Aorta (tissue), 5 donors: ENCODE measurements at regions not wholly inside any gene's neighbourhood (a gene's known extent, or its start where the extent isn't known, plus 50 kb on each side); places are given as distances from the start of the nearest gene placed in this dataset.

Source experiments
- ATAC-seq: fragments of 200-7000 bp; cut with Tn5 transposase; one replicate; pipeline ENCODE4 v1.9.1; 2022; ENCODE audit warnings: moderate library complexity; ENCODE audit not compliant: low FRiP score
- DNase-seq, 2 donors: peaks; one replicate each; pipeline ENCODE4 v3.0.0-alpha.2; 2020
- H3K27ac ChIP-seq, 2 donors: one replicate each; pipeline ENCODE4 v1.5.1; 2013; ENCODE audit warnings: low read length in 2 of 2, mild to moderate bottlenecking in 2 of 2, moderate library complexity in 2 of 2, control low read depth in 1 of 2, inconsistent platforms in 1 of 2, low read depth in 1 of 2
- H3K27me3 ChIP-seq, 2 donors: one replicate each; pipeline ENCODE4 v1.6.1; 2013; ENCODE audit warnings: control low read depth in 1 of 2, low read length in 1 of 2, mild to moderate bottlenecking in 1 of 2, moderate library complexity in 1 of 2; ENCODE audit not compliant: insufficient read depth in 2 of 2, control insufficient read depth in 1 of 2
- H3K36me3 ChIP-seq, 2 donors: one replicate each; pipeline ENCODE4 v1.6.1; 2013; ENCODE audit warnings: control low read depth in 1 of 2, low read length in 1 of 2, mild to moderate bottlenecking in 1 of 2; ENCODE audit not compliant: insufficient read depth in 2 of 2, control insufficient read depth in 1 of 2
- H3K4me1 ChIP-seq, 2 donors: one replicate each; pipeline ENCODE4 v1.6.1; 2013; ENCODE audit warnings: low read length in 2 of 2, control low read depth in 1 of 2, mild to moderate bottlenecking in 1 of 2, moderate library complexity in 1 of 2; ENCODE audit not compliant: insufficient read depth in 2 of 2, control insufficient read depth in 1 of 2
- H3K4me3 ChIP-seq, 2 donors: one replicate each; pipeline ENCODE4 v1.5.1; 2013; ENCODE audit warnings: low read length in 2 of 2, control low read depth in 1 of 2, mild to moderate bottlenecking in 1 of 2
- H3K9me3 ChIP-seq: one replicate; pipeline ENCODE4 v1.6.1; 2013; ENCODE audit warnings: mild to moderate bottlenecking, low read length; ENCODE audit not compliant: control insufficient read depth
- WGBS, 2 donors: extraction: QIAGEN DNeasy Blood & Tissue Kit; methylation state at CpG; one replicate each; pipeline ENCODE4 v1.1.7; 2013; 5-methylcytosine and 5-hydroxymethylcytosine counted together
- intact Hi-C, 2 donors: fragments of 100-400 bp; cut with DNase I; formaldehyde crosslinking; loops; one replicate each; pipeline versions ENCODE4 v1.14.2 to v1.15.0; 2022
- donor health status: healthy with polysubstance abuse.
- donor health status: Bipolar disorder and iron deficiency.
- donor health status: DM: no; HTN: no; CAD: no.
- donor health status: DM: no; HTN: no; CAD: no.
- donor health status: DM: yes; HTN: yes; CAD: no.

DNA sequence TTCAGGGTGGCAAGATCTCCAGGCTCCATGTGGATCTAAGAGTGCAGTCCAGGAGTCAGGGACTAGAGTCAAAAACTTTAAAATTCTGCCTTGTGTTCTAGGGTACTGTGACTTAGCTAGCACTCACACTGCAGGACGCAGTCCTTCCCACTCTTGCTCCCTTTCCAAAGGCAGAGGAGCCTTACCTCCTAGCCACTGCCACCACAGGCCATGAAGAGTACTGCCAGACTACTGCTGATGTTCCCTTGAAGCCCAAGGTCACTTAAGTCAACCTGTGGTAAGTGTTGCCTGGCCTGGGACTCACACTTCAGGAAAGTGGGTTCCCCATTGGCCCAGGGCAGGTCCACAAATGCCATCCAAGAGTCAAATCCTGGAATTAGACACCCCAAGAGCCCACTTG lies 632.2 kb downstream of the PCDH19 start:
- DNase-seq (peak in 1 of 2 donors; percentile 30), ATAC-seq (no peak)
- H3K4me3 ChIP-seq: no peak overlapping the region
- 48 to 71% methylated on average over 1 of the region's 1 CpG for WGBS, 2 donors
- no peaks in the 10 kb centered on the region for H3K36me3 ChIP-seq
- no peak overlapping the region for H3K27ac ChIP-seq
- no peaks in the 10 kb centered on the region for H3K4me1 ChIP-seq
- no peaks in the 10 kb centered on the region for H3K9me3 ChIP-seq
- H3K27me3 ChIP-seq: no peaks in the 10 kb centered on the region
- intact Hi-C loops: no loop called here

DNA sequence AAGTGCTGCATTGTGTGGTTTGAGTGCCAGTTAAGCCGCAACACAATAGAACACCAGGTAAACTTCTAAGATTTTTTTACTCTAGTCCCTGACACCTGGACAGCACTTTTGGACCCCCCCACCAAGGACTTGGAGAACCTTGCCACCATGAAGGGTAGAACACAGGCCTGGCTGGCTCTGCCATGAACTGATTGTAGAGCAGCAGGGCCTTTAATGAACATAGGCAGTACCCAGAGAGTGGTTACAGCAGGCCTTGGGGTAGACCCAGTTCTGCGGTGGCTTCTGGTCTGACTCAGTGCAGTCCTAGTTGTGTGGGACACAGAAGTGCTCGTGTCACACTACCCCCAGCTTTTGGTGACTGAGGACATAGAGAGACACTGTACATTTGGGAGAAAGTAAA lies 648.3 kb downstream of the PCDH19 start:
- no peak for ATAC-seq
- intact Hi-C loops: no loop called here
- no peaks in the 10 kb centered on the region for H3K36me3 ChIP-seq
- no peaks in the 10 kb centered on the region for H3K4me1 ChIP-seq
- H3K27ac ChIP-seq: no peak overlapping the region
- H3K9me3 ChIP-seq: no peaks in the 10 kb centered on the region
- H3K27me3 ChIP-seq: no peaks in the 10 kb centered on the region
- no peak overlapping the region for H3K4me3 ChIP-seq
- WGBS, 2 donors: 83 to 86% methylated on average over 3 of the region's 3 CpGs
- no peak for DNase-seq

DNA sequence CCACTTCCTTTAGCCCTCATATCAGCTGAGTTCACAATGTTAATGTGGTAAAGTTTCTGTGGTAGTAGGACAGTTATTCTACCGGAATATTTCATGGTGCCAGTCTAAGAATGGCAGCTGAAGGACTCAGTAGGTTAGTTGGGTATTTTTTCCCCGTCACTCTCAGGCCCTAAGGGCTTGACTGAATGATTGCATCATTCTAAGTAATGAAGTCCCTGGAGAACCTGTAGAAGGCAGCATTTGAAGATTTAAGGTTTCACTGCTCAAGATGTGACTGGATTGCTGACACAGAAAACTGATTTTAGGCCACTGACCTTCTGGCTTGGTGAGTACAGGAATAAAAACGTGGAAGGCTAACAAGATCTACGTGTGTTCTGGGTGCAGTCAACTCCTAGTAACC lies 657.3 kb downstream of the PCDH19 start:
- DNase-seq (no peak), ATAC-seq (no peak)
- H3K27ac ChIP-seq: no peak overlapping the region
- H3K4me1 ChIP-seq: no peaks in the 10 kb centered on the region
- no peaks in the 10 kb centered on the region for H3K27me3 ChIP-seq
- intact Hi-C loops: no loop called here
- H3K9me3 ChIP-seq: no peaks in the 10 kb centered on the region
- no peak overlapping the region for H3K4me3 ChIP-seq
- no peaks in the 10 kb centered on the region for H3K36me3 ChIP-seq
- 31 to 34% methylated on average over 4 of the region's 4 CpGs for WGBS, 2 donors

DNA sequence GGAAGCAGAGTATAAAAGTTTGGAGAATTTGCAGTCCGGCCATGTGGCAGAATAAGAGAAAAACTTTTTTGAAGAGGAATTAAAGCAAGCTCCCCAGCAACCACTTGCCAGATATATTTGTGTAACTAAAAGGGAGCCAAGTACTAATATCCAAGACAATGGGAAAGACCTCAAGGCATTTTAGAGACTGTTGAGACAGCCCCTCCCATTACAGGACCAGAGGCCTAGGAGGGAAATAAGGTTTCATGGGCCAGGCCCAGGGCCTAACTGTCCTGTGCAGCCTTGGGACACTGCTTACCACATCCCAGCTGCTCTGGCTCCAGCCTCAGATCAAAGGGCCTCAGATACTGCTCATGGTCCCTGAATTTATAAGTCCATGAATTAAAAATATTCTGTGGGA lies 659.4 kb downstream of the PCDH19 start:
- no peaks in the 10 kb centered on the region for H3K4me1 ChIP-seq
- DNase-seq (no peak), ATAC-seq (no peak)
- intact Hi-C loops: no loop called here
- no peak overlapping the region for H3K4me3 ChIP-seq
- no peak overlapping the region for H3K27ac ChIP-seq
- H3K27me3 ChIP-seq: no peaks in the 10 kb centered on the region
- no peaks in the 10 kb centered on the region for H3K36me3 ChIP-seq
- 88% methylated on average over 1 of the region's 1 CpG for WGBS, 2 donors
- no peaks in the 10 kb centered on the region for H3K9me3 ChIP-seq

DNA sequence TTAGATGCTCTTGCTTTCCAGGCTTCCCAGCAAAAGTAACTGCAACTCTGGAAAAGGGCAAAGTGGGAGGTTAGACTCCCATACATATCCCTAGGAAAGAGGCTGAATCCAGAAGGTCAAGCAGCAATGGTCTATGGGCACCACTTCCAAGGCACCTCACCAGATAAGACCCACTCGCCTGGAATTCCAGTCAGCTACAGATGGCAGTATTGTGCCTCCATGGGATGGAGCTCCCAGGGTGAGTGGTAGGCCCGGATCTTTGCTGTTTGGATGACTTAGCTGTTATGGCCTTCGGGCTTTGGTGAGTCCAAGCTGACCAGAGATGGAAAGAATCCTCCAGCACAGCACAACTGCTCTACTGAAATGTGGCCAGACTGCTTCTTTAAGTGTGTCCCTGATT lies 688.0 kb downstream of the PCDH19 start:
- no peak for DNase-seq

DNA sequence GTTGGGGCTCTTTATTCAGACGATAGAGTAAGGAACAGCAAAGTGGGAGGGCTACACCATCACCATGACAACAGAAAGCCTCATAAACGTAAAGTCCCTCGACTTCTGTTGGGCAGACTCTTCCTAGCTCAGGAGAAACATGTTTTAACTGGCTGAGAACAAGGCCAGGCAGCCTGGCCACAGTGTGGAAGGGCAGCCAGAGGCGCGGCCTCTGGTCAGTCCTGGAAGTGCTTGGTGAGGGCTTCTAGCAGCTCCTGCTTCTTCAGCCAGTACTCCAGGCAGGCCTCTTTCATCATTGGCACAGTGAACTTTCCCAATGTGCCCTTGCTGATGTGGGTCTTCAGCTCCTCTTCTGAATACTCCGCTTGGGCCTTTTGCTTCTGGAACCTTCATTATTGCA lies 690.9 kb downstream of the PCDH19 start:
- intact Hi-C loops: no loop called here
- peaks cover 2% of the 10 kb centered on the region for H3K9me3 ChIP-seq
- DNase-seq: no peak
- no peak for ATAC-seq
- 66 to 79% methylated on average over 6 of the region's 6 CpGs for WGBS, 2 donors
- H3K27me3 ChIP-seq: no peaks in the 10 kb centered on the region
- no peaks in the 10 kb centered on the region for H3K4me1 ChIP-seq
- H3K4me3 ChIP-seq: no peak overlapping the region
- no peak overlapping the region for H3K27ac ChIP-seq
- H3K36me3 ChIP-seq: no peaks in the 10 kb centered on the region

More for the DNA sequence above, 688.0 kb downstream of the PCDH19 start:
- peaks cover 2% of the 10 kb centered on the region for H3K9me3 ChIP-seq
- no peak for ATAC-seq
- no peaks in the 10 kb centered on the region for H3K27me3 ChIP-seq
- no peaks in the 10 kb centered on the region for H3K4me1 ChIP-seq
- intact Hi-C loops: no loop called here
- H3K4me3 ChIP-seq: no peak overlapping the region
- WGBS, 2 donors: 58 to 67% methylated on average over 3 of the region's 3 CpGs
- no peaks in the 10 kb centered on the region for H3K36me3 ChIP-seq
- no peak overlapping the region for H3K27ac ChIP-seq

DNA sequence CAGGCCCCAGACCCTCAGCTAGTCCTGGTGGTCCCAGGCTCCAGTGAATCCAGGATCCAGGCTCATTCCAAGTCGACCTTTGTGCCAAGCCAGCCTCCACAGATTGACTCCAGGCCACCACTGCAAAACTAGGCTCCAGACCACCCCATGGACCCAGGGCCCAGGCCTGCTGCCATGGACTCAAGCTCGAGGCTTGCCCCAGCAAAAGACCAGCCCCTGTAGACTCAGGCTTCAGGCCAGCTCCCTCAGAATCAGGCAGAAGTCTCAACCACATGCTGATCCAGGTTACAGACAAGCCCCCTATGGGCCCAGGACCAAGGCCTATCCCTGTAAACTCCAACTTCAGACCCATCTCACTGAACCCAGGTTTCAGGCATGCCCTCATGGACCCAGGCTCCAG lies 692.4 kb downstream of the PCDH19 start:
- 29 to 52% methylated on average over 2 of the region's 2 CpGs for WGBS, 2 donors

DNA sequence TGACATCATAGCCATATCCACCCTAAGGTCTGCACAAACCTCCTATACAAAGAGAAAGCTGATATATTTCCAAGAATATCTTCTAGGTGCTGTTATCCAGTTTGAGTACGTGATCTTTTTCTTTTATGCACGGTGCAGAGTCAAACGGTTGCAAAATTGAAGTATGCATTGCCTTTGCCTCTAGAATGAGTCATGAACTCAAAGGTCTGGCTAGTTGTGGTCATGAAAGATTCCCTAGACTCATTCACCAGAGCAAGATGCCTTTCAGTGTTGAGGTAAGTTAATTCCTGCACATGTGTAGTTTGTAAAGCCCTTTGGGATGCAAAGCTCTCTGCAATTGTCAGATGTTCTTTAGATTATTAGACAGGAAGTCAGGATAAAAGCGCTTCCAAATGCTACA lies 704.4 kb downstream of the PCDH19 start:
- no peaks in the 10 kb centered on the region for H3K4me1 ChIP-seq
- ATAC-seq (no peak), DNase-seq (no peak)
- H3K27ac ChIP-seq: no peak overlapping the region
- H3K36me3 ChIP-seq: no peaks in the 10 kb centered on the region
- 63 to 71% methylated on average over 4 of the region's 4 CpGs for WGBS, 2 donors
- intact Hi-C loops: no loop called here
- H3K4me3 ChIP-seq: no peak overlapping the region
- H3K27me3 ChIP-seq: no peaks in the 10 kb centered on the region
- no peaks in the 10 kb centered on the region for H3K9me3 ChIP-seq

More for the DNA sequence above, 692.4 kb downstream of the PCDH19 start:
- Histone ChIP-seq H3K4me3 (no peak overlapping the region), H3K9me3 (peaks cover 2% of the 10 kb centered on the region), H3K27ac (no peak overlapping the region), H3K36me3 (no peaks in the 10 kb centered on the region), H3K4me1 (no peaks in the 10 kb centered on the region), H3K27me3 (no peaks in the 10 kb centered on the region)
- intact Hi-C loops: no loop called here
- DNase-seq: no peak
- no peak for ATAC-seq

DNA sequence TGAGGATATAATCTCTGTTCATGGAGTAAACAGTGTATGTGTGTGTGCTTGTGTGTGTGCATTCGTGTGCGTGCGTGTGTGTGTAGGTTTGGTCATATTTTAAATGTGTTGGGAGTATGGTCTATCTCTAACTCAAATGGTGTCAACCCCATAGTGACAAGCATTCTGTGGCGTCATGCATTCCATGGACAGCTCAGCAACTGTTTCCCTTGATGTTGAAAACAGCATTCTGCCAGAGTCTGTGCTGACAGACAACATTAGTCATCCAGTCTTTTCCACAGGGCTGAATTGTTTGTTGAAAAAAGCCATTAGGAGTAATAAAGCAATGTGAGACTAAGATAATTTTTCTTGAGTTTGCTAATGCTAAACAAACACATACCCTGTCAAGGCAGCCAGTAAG lies 706.6 kb downstream of the PCDH19 start:
- no peak for DNase-seq
- H3K4me1 ChIP-seq: no peaks in the 10 kb centered on the region
- no peaks in the 10 kb centered on the region for H3K9me3 ChIP-seq
- H3K36me3 ChIP-seq: no peaks in the 10 kb centered on the region
- WGBS, 2 donors: 35 to 49% methylated on average over 4 of the region's 4 CpGs
- no peak overlapping the region for H3K4me3 ChIP-seq
- no peaks in the 10 kb centered on the region for H3K27me3 ChIP-seq
- no peak for ATAC-seq
- intact Hi-C loops: no loop called here
- H3K27ac ChIP-seq: no peak overlapping the region
